GM23338 (cell line): ENCODE measurements at regions not wholly inside any gene's neighbourhood (a gene's known extent, or its start where the extent isn't known, plus 50 kb on each side); places are given as distances from the start of the nearest gene placed in this dataset.

Source experiments
- ATAC-seq: fragments of 200-7000 bp; cut with Tn5 transposase; 3 replicates; pipeline ENCODE4 v1.9.1; 2020
- DNase-seq: peaks from one replicate; pipeline ENCODE4 v3.0.0-alpha.2; 2015; ENCODE audit warnings: low spot score
- H2AFZ ChIP-seq: fragments of 200-600 bp; sonication (generic); 2 replicates; pipeline ENCODE4 v1.8.0; 2016; ENCODE audit warnings: antibody characterized with exemption, mild to moderate bottlenecking, moderate library complexity
- H3F3A ChIP-seq: fragments of 200-600 bp; sonication (generic); replicated peaks from 2 replicates; pipeline ENCODE4 v1.8.0; 2017; ENCODE audit warnings: antibody characterized with exemption, mixed run types, low read depth
- H3K27ac ChIP-seq: fragments of 200-600 bp; sonication (generic); 2 replicates; pipeline ENCODE4 v1.6.1; 2016; ENCODE audit warnings: low read depth
- H3K27me3 ChIP-seq: fragments of 200-600 bp; sonication (generic); 2 replicates; pipeline ENCODE4 v1.8.0; 2016; ENCODE audit warnings: mild to moderate bottlenecking, mixed run types, moderate library complexity; ENCODE audit not compliant: insufficient read depth
- H3K36me3 ChIP-seq: fragments of 200-600 bp; sonication (generic); 2 replicates; pipeline ENCODE4 v1.8.0; 2016; ENCODE audit warnings: mild to moderate bottlenecking; ENCODE audit not compliant: insufficient read depth
- H3K4me1 ChIP-seq: fragments of 200-600 bp; sonication (generic); 2 replicates; pipeline ENCODE4 v1.8.0; 2016; ENCODE audit warnings: mild to moderate bottlenecking, moderate library complexity; ENCODE audit not compliant: insufficient read depth
- H3K4me2 ChIP-seq: fragments of 200-600 bp; sonication (generic); 2 replicates; pipeline ENCODE4 v1.7.1; 2017; ENCODE audit warnings: mixed run types
- H3K4me3 ChIP-seq: fragments of 200-600 bp; sonication (generic); 2 replicates; pipeline ENCODE4 v1.6.1; 2016; ENCODE audit warnings: mixed run types
- H3K79me2 ChIP-seq: fragments of 200-600 bp; sonication (generic); replicated peaks from 2 replicates; pipeline ENCODE4 v1.8.0; 2017; ENCODE audit warnings: mild to moderate bottlenecking; ENCODE audit not compliant: insufficient read depth
- H3K9me2 ChIP-seq: fragments of 200-600 bp; sonication (generic); 2 replicates; pipeline ENCODE4 v1.8.0; 2017; ENCODE audit not compliant: insufficient read depth
- H4K20me1 ChIP-seq: fragments of 200-600 bp; sonication (generic); replicated peaks from 2 replicates; pipeline ENCODE4 v1.8.0; 2017; ENCODE audit warnings: mild to moderate bottlenecking; ENCODE audit not compliant: insufficient read depth
- H3K27ac Mint-ChIP-seq: 2 replicates; pipeline ENCODE4 v1.8.0; 2020; ENCODE audit warnings: inconsistent platforms, mild to moderate bottlenecking, moderate library complexity, mixed read lengths
- H3K27me3 Mint-ChIP-seq: 3 replicates; pipeline ENCODE4 v1.8.0; 2022; ENCODE audit warnings: low read depth, mild to moderate bottlenecking, moderate library complexity, mixed read lengths, inconsistent platforms; ENCODE audit not compliant: insufficient read depth, poor library complexity
- H3K36me3 Mint-ChIP-seq: 3 replicates; pipeline ENCODE4 v1.8.0; 2021; ENCODE audit warnings: low read depth, mild to moderate bottlenecking, inconsistent platforms, moderate library complexity, mixed read lengths
- H3K4me1 Mint-ChIP-seq: 3 replicates; pipeline ENCODE4 v1.8.0; 2020; ENCODE audit warnings: mild to moderate bottlenecking, inconsistent platforms, mixed read lengths
- H3K4me3 Mint-ChIP-seq: 3 replicates; pipeline ENCODE4 v1.8.0; 2021; ENCODE audit warnings: moderate library complexity, mild to moderate bottlenecking, inconsistent platforms, mixed read lengths
- H3K9me3 Mint-ChIP-seq: 3 replicates; pipeline ENCODE4 v1.8.0; 2020; ENCODE audit warnings: moderate library complexity, mild to moderate bottlenecking, inconsistent platforms, mixed read lengths
- CREB1 ChIP-seq: fragments of 250-450 bp; sonication (Bioruptor Pico); IDR thresholded peaks from 2 replicates; pipeline ENCODE4 v1.5.0; 2020; ENCODE audit warnings: low read depth, mild to moderate bottlenecking, moderate library complexity
- EZH2 ChIP-seq: fragments of 200-600 bp; sonication (generic); IDR thresholded peaks from one replicate; pipeline ENCODE4 v1.8.0; 2017; ENCODE audit warnings: antibody characterized with exemption, mild to moderate bottlenecking, low read depth; ENCODE audit not compliant: unreplicated experiment
- NANOG ChIP-seq: IDR thresholded peaks from 2 replicates; pipeline ENCODE4 v1.6.1; 2016; ENCODE audit warnings: antibody characterized with exemption, borderline replicate concordance
- POLR2AphosphoS5 ChIP-seq: IDR thresholded peaks from 2 replicates; pipeline ENCODE4 v1.6.1; 2016; ENCODE audit warnings: antibody characterized with exemption, low read depth
- STAT1 ChIP-seq: IDR thresholded peaks from one replicate; pipeline ENCODE4 v1.6.1; 2016; ENCODE audit warnings: antibody characterized with exemption; ENCODE audit not compliant: unreplicated experiment
- ZNF331 ChIP-seq: fragments of 250-450 bp; sonication (Bioruptor Pico); IDR thresholded peaks from 2 replicates; pipeline ENCODE4 v1.5.0; 2020; ENCODE audit warnings: low read depth, mild to moderate bottlenecking, moderate library complexity
- TF ChIP-seq, protein P1 (sequence below): IDR thresholded peaks from one replicate; pipeline ENCODE4 v1.6.1; 2018; ENCODE audit warnings: antibody characterized with exemption; ENCODE audit not compliant: unreplicated experiment
- TF ChIP-seq, protein P2 (sequence below), 2 experiments: fragments of 200-600 bp in 1 of 2; sonication (generic) in 1 of 2; conservative IDR thresholded peaks; 2 replicates each; pipeline versions ENCODE4 v1.5.1 to v1.6.1; 2016 to 2017; ENCODE audit warnings: antibody characterized with exemption in 2 of 2, low read depth in 2 of 2, mild to moderate bottlenecking in 2 of 2, moderate library complexity in 1 of 2
- TF ChIP-seq, protein P3 (sequence below): fragments of 250-450 bp; sonication (Bioruptor Pico); IDR thresholded peaks from 2 replicates; pipeline ENCODE4 v1.5.0; 2020; ENCODE audit warnings: mild to moderate bottlenecking, moderate library complexity

DNA sequence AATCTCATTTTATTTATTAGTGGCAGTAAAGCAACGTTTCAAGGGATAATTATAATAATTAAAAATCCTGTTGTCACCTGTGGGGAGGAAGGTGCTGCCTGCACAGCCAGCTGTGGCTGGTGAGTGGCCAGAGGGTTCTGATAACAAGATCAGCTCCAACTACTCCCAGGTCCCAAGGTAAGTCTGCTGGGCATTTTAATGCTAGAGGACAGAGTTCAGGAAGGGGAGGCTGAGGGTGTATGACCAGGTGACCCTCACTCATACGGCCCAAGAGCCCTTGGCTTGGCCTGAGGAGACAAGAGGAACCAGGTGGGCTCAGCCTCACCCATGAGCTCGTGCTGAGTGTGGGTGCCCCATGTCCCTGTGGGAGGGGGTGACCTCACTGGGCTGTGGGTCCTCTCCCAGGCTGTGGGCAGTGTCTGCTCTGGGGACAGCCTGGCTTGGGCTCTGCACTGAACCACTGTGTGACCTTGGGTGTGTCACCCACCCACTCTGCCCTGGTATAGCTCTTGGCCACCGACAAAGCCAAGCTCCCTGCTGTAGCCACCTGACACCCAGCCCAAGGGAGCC, 223.8 kb downstream of the PTPRU start:
- no peak overlapping the region for H3K4me3 ChIP-seq
- ATAC-seq (no peak), DNase-seq (no peak)
- Mint-ChIP-seq H3K4me3 (no peak overlapping the region), H3K9me3 (peaks cover 17% of the 10 kb centered on the region), H3K36me3 (peaks cover 2% of the 10 kb centered on the region; the same call in 2 of the 3 replicates), H3K27ac (0 out of 2 replicates have a peak overlapping the region, but pooled peaks have one; percentile 27), H3K27me3 (peaks cover 8% of the 10 kb centered on the region), H3K4me1 (peaks cover 5% of the 10 kb centered on the region; the same call in 2 of the 3 replicates)
- no peaks in the 10 kb centered on the region for H4K20me1 ChIP-seq
- H3K27me3 ChIP-seq, result no peaks in the 10 kb centered on the region
- TF ChIP-seq, protein P1, sequence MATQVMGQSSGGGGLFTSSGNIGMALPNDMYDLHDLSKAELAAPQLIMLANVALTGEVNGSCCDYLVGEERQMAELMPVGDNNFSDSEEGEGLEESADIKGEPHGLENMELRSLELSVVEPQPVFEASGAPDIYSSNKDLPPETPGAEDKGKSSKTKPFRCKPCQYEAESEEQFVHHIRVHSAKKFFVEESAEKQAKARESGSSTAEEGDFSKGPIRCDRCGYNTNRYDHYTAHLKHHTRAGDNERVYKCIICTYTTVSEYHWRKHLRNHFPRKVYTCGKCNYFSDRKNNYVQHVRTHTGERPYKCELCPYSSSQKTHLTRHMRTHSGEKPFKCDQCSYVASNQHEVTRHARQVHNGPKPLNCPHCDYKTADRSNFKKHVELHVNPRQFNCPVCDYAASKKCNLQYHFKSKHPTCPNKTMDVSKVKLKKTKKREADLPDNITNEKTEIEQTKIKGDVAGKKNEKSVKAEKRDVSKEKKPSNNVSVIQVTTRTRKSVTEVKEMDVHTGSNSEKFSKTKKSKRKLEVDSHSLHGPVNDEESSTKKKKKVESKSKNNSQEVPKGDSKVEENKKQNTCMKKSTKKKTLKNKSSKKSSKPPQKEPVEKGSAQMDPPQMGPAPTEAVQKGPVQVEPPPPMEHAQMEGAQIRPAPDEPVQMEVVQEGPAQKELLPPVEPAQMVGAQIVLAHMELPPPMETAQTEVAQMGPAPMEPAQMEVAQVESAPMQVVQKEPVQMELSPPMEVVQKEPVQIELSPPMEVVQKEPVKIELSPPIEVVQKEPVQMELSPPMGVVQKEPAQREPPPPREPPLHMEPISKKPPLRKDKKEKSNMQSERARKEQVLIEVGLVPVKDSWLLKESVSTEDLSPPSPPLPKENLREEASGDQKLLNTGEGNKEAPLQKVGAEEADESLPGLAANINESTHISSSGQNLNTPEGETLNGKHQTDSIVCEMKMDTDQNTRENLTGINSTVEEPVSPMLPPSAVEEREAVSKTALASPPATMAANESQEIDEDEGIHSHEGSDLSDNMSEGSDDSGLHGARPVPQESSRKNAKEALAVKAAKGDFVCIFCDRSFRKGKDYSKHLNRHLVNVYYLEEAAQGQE, result no peak
- TF ChIP-seq EZH2, result no peak
- no peak for TF ChIP-seq NANOG
- no peak for TF ChIP-seq POLR2AphosphoS5
- no peak for TF ChIP-seq STAT1
- TF ChIP-seq ZNF331 (CRISPR knock-in tag), result no peak
- TF ChIP-seq, protein P2, sequence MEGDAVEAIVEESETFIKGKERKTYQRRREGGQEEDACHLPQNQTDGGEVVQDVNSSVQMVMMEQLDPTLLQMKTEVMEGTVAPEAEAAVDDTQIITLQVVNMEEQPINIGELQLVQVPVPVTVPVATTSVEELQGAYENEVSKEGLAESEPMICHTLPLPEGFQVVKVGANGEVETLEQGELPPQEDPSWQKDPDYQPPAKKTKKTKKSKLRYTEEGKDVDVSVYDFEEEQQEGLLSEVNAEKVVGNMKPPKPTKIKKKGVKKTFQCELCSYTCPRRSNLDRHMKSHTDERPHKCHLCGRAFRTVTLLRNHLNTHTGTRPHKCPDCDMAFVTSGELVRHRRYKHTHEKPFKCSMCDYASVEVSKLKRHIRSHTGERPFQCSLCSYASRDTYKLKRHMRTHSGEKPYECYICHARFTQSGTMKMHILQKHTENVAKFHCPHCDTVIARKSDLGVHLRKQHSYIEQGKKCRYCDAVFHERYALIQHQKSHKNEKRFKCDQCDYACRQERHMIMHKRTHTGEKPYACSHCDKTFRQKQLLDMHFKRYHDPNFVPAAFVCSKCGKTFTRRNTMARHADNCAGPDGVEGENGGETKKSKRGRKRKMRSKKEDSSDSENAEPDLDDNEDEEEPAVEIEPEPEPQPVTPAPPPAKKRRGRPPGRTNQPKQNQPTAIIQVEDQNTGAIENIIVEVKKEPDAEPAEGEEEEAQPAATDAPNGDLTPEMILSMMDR (conservative IDR thresholded peaks at IDR 0.05; ENCODE audit: low read depth in 2 of 2), result no peak
- TF ChIP-seq, protein P3, sequence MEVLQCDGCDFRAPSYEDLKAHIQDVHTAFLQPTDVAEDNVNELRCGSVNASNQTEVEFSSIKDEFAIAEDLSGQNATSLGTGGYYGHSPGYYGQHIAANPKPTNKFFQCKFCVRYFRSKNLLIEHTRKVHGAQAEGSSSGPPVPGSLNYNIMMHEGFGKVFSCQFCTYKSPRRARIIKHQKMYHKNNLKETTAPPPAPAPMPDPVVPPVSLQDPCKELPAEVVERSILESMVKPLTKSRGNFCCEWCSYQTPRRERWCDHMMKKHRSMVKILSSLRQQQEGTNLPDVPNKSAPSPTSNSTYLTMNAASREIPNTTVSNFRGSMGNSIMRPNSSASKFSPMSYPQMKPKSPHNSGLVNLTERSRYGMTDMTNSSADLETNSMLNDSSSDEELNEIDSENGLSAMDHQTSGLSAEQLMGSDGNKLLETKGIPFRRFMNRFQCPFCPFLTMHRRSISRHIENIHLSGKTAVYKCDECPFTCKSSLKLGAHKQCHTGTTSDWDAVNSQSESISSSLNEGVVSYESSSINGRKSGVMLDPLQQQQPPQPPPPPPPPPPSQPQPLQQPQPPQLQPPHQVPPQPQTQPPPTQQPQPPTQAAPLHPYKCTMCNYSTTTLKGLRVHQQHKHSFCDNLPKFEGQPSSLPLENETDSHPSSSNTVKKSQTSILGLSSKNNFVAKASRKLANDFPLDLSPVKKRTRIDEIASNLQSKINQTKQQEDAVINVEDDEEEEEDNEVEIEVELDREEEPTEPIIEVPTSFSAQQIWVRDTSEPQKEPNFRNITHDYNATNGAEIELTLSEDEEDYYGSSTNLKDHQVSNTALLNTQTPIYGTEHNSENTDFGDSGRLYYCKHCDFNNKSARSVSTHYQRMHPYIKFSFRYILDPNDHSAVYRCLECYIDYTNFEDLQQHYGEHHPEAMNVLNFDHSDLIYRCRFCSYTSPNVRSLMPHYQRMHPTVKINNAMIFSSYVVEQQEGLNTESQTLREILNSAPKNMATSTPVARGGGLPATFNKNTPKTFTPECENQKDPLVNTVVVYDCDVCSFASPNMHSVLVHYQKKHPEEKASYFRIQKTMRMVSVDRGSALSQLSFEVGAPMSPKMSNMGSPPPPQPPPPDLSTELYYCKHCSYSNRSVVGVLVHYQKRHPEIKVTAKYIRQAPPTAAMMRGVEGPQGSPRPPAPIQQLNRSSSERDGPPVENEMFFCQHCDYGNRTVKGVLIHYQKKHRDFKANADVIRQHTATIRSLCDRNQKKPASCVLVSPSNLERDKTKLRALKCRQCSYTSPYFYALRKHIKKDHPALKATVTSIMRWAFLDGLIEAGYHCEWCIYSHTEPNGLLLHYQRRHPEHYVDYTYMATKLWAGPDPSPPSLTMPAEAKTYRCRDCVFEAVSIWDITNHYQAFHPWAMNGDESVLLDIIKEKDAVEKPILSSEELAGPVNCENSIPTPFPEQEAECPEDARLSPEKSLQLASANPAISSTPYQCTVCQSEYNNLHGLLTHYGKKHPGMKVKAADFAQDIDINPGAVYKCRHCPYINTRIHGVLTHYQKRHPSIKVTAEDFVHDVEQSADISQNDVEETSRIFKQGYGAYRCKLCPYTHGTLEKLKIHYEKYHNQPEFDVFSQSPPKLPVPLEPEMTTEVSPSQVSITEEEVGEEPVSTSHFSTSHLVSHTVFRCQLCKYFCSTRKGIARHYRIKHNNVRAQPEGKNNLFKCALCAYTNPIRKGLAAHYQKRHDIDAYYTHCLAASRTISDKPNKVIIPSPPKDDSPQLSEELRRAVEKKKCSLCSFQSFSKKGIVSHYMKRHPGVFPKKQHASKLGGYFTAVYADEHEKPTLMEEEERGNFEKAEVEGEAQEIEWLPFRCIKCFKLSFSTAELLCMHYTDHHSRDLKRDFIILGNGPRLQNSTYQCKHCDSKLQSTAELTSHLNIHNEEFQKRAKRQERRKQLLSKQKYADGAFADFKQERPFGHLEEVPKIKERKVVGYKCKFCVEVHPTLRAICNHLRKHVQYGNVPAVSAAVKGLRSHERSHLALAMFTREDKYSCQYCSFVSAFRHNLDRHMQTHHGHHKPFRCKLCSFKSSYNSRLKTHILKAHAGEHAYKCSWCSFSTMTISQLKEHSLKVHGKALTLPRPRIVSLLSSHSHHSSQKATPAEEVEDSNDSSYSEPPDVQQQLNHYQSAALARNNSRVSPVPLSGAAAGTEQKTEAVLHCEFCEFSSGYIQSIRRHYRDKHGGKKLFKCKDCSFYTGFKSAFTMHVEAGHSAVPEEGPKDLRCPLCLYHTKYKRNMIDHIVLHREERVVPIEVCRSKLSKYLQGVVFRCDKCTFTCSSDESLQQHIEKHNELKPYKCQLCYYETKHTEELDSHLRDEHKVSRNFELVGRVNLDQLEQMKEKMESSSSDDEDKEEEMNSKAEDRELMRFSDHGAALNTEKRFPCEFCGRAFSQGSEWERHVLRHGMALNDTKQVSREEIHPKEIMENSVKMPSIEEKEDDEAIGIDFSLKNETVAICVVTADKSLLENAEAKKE (CRISPR knock-in tag), result no peak
- no peak for TF ChIP-seq CREB1 (CRISPR knock-in tag)
- H3K27ac ChIP-seq, result no peak overlapping the region
- no peaks in the 10 kb centered on the region for H3K79me2 ChIP-seq
- no peak overlapping the region for H3K4me2 ChIP-seq
- H2AFZ ChIP-seq, result no peak overlapping the region
- no peaks in the 10 kb centered on the region for H3K36me3 ChIP-seq
- no peaks in the 10 kb centered on the region for H3K4me1 ChIP-seq
- no peaks in the 10 kb centered on the region for H3K9me2 ChIP-seq
- H3F3A ChIP-seq, result no peaks in the 10 kb centered on the region
